ENCODE measurements at regions not wholly inside any gene's neighbourhood (a gene's known extent, or its start where the extent isn't known, plus 50 kb on each side); places are given as distances from the start of the nearest gene placed in this dataset.
"Not testable (repeated sequence)": the region's sequence is repeated elsewhere in the genome, so short reads cannot be mapped to it uniquely, and the experiment has no call there.

DNA sequence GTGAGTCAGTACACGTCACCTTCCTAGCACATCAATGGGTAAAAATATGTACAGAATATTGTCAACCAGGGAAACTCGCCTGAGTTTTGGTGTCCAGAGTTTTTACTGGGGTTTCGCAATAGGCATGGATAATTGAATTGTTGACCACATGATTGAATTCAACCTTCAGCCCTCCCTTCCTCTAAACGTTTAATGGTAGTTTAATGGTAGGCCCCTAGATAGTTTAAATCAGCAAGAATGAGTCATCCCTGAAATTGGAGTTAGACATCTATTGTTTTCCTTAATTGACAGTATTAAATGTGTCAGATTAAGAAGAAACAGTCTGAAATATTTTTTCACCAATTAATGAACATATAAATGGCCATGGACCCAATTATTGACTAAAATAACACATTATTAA, 57.8 kb upstream of the CACNA2D1 start:
- DNase-seq (ENCODE audit: low read depth in 3 of 3, low spot score in 2 of 3) = no peak

DNA sequence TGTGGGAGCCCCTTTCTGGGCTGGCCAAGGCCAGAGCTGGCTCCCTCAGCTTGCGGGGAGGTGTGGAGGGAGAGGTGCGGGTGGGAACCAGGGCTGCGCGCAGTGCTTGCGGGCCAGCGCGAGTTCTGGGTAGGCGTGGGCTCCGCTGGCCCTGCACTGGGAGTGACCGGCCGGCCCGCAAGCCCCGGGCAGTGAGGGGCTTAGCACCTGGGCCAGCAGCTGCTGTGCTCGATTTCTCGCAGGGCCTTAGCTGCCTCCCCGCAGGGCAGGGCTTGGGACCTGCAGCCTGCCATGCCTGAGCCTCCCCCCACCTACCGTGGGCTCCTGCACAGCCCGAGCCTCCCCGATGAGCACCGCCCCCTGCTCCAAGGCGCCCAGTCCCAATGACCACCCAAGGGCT, 56.0 kb upstream of the CACNA2D1 start:
- DNase-seq (ENCODE audit: low read depth in 3 of 3, low spot score in 2 of 3) = not testable (repeated sequence)

DNA sequence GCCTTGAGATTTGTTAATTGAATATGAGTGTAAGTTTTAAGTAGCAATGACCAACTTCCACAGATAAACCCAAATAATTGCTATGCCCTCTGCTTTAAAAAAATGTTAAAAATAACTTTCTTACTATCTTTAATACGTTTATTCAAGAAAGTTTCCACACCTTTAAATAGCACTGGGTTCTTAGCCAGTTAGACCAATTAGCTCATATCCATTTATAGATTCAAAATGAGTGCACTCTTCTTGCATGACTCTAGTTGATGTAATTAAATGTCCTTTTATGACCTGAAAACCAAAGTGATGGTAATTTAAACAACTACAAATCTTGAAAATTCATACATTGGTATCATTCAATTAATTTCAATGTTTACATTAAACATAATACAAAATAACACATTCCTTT, 50.8 kb upstream of the CACNA2D1 start:
- DNase-seq (ENCODE audit: low read depth in 3 of 3, low spot score in 2 of 3) = no peak

Data from right renal cortex interstitium (tissue), 3 donors.